ENCODE measurements at regions not wholly inside any gene's neighbourhood (a gene's known extent, or its start where the extent isn't known, plus 50 kb on each side); places are given as distances from the start of the nearest gene placed in this dataset.
"Not testable (repeated sequence)": the region's sequence is repeated elsewhere in the genome, so short reads cannot be mapped to it uniquely, and the experiment has no call there.

GRCh38 chr2:207216457-207216856 lies 50.7 kb upstream of the KLF7 start:
- no peak for DNase-seq (ENCODE audit: low read depth)

GRCh38 chr2:207217442-207217841 lies 51.7 kb upstream of the KLF7 start:
- no peak for DNase-seq (ENCODE audit: low read depth)

- no peak for DNase-seq (ENCODE audit: low read depth)
Measured at GRCh38 chr2:207219081-207219630, 53.4 kb upstream of the KLF7 start.

GRCh38 chr2:207219676-207220501 lies 54.1 kb upstream of the KLF7 start:
- DNase-seq (ENCODE audit: low read depth) = no peak

DNA sequence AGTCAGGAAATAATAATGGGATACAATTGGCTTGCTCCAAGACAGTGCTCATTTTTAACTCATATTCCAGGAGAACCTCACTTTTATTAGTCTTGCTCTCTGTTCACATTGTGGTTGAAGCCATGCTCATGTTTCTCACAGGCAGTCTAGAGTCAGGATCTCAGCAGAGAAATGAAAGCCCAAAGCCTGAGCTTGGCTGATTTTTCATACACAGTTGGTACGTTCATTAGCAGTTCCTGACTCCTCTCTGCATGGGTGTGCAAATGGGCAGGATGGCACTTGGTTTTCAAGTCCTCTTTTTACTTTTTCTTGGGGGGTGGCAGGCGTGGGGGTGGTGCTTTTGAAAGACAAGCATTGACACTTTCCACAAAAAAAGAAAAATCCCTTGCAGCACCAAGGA lies 56.0 kb upstream of the KLF7 start:
- no peak for DNase-seq (ENCODE audit: low read depth)

DNA sequence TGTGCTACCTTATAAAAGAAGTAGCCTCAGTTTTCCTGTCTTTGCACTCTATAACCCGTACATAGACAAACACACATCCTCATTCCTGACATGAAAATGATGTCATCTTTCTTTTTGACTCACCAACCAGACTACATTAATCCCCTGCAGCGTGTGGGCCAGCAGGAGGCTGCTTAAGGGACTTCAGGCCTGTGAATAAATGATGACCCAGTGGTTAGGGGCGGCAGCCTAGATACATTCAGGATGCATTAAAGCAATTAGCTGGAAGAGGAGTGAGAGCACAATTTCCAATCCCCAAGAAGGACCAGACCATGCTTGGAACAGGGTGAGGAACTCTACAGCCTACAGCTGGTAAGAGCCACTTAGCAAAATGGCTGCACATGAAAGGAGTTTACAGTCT lies 57.3 kb upstream of the KLF7 start:
- DNase-seq (ENCODE audit: low read depth) = no peak

GRCh38 chr2:207224381-207224780 lies 58.6 kb upstream of the KLF7 start:
- no peak for DNase-seq (ENCODE audit: low read depth)

GRCh38 chr2:207224791-207225482 lies 59.2 kb upstream of the KLF7 start:
- DNase-seq (ENCODE audit: low read depth) = peak; percentile 26

GRCh38 chr2:207225773-207226172 lies 60.0 kb upstream of the KLF7 start:
- no peak for DNase-seq (ENCODE audit: low read depth)

DNA sequence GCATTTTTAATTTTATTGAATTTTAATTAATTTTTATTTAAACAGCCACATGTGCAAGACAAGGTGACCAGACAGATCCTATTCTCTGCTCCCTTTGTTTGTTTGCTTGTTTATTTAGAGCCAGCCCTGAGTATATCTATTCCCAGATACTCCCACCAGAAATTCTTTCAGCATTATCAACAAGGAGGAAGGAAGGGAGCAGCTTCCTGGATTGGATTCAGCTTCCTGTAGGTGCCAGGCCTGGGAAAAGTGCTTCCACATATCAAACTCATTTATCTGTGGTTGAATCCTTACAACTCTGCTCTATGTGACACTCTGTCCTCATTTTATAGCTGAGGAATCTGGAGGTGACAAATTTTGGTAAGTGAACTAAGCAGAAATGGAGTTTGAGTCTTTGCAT lies 60.5 kb upstream of the KLF7 start:
- DNase-seq (ENCODE audit: low read depth) = no peak

- no peak for DNase-seq (ENCODE audit: low read depth)
Measured at GRCh38 chr2:207226671-207227061, 60.9 kb upstream of the KLF7 start.

- DNase-seq (ENCODE audit: low read depth) = no peak
Measured at GRCh38 chr2:207227062-207227748, 61.5 kb upstream of the KLF7 start.

GRCh38 chr2:207227749-207228145 lies 62.0 kb upstream of the KLF7 start:
- no peak for DNase-seq (ENCODE audit: low read depth)

DNA sequence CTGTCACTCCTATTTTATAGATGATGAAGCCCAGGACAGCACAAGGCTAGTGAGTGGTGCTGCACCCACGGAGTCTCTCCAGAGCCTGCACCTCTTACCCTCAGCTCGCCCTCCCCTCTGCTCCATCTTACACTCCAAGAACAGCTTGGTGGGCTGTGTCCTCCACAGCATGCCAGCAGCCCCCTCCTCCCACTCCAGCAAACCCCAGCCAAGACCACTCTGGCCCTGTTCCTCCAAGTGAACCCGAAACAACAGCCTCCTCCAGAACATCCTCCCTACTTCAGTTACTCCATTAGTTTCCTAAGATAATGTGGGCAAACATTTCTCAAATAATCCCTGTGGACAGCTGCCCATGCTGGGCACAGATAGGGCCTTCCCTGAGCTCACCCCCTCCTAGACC lies 62.7 kb upstream of the KLF7 start:
- no peak for DNase-seq (ENCODE audit: low read depth)

GRCh38 chr2:207229161-207229560 lies 63.4 kb upstream of the KLF7 start:
- DNase-seq (ENCODE audit: low read depth) = no peak

GRCh38 chr2:207230261-207231105 lies 64.7 kb upstream of the KLF7 start:
- DNase-seq (ENCODE audit: low read depth) = no peak

- no peak for DNase-seq (ENCODE audit: low read depth)
Measured at GRCh38 chr2:207231106-207231865, 65.5 kb upstream of the KLF7 start.

DNA sequence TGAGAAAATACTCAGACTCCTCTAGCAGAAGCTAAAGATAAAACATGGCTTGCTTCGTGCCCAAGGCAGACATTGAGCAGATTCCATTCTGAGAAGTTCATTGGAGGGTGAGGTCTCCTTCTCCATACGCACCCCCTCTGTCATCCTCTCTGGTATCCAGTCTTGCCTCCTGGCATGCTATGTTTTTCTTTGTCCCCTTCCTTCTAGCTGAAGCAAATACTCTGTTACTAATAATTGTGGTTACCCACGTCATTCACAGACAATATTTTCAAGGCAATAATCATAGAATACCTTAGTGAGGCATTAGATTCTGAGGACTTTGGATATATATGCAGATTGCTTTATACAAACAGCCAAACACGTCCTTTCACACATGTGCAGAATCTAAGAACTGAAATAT lies 66.2 kb upstream of the KLF7 start:
- no peak for DNase-seq (ENCODE audit: low read depth)

GRCh38 chr2:207233141-207233540 lies 67.4 kb upstream of the KLF7 start:
- not testable (repeated sequence) for DNase-seq (ENCODE audit: low read depth)

- no peak for DNase-seq (ENCODE audit: low read depth)
Measured at GRCh38 chr2:207233731-207234130, 68.0 kb upstream of the KLF7 start.

DNA sequence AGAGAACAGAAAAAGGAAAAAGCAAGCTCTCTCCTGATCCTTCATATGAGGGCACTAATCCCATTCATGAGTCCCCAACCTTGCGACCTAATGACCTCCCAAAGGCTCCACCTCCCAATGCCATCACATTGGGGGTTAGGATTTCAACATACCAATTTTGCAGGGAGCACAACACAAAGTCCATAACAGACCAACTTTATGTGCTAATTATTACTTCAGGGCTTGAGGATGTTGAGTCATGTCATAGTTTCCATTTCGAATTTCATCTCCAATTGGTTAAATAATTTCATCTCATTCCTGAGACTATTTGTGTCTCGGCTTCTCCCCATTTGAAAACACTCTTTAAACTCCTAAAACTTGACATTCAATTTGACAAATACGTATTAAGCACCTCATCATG lies 69.9 kb upstream of the KLF7 start:
- DNase-seq (ENCODE audit: low read depth) = no peak

Measured in stimulated activated CD8-positive, alpha-beta memory T cell treated with anti-CD3 and anti-CD28 coated beads, Interleukin-4, amount 100 ng/mL, for 24 hours (primary cell).